ENCODE measurements at regions not wholly inside any gene's neighbourhood (a gene's known extent, or its start where the extent isn't known, plus 50 kb on each side); places are given as distances from the start of the nearest gene placed in this dataset.

DNA sequence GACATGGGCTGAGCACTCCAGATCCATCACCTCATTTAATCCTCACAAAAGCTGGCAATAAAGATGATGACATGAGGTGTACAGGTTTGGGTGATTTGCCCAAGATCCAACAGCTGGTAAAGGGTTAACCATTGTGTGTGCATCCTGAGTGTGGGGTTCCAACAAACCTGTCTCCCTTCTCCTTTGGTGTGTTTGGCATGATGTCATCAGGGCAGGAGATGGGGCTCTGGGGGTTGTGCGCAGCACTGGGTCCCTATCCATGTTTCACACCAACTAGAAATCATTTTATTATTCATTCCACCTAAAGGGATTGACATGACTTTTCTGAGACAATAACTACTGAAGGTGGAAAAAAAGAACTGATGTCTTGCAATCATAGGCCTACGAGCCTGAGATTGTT is 452.5 kb downstream of the SIPA1L2 start:
- 94 to 98% methylated on average over 2 of the region's 2 CpGs for WGBS, 2 donors
- TF ChIP-seq, protein P1, sequence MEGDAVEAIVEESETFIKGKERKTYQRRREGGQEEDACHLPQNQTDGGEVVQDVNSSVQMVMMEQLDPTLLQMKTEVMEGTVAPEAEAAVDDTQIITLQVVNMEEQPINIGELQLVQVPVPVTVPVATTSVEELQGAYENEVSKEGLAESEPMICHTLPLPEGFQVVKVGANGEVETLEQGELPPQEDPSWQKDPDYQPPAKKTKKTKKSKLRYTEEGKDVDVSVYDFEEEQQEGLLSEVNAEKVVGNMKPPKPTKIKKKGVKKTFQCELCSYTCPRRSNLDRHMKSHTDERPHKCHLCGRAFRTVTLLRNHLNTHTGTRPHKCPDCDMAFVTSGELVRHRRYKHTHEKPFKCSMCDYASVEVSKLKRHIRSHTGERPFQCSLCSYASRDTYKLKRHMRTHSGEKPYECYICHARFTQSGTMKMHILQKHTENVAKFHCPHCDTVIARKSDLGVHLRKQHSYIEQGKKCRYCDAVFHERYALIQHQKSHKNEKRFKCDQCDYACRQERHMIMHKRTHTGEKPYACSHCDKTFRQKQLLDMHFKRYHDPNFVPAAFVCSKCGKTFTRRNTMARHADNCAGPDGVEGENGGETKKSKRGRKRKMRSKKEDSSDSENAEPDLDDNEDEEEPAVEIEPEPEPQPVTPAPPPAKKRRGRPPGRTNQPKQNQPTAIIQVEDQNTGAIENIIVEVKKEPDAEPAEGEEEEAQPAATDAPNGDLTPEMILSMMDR (IDR thresholded peaks at IDR 0.05), result no peak

DNA sequence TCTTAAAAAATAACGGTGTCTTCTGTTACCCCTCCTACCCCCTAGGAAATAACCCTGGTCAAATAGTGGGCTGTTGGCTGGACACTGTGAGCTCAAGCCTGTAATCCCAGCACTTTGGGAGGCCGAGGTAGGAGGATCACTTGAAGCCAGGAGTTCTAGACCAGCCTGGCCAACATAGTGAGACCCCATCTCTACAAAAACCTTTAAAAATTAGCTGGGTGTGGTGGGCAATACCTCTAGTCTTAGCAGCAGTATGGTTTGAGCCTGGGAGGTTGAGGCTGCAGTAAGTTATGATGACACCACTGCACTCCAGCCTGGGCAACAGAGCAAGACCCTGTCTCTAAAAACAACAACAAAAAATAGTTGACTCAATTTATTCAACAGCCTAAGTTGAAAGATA is 453.7 kb downstream of the SIPA1L2 start:
- Histone ChIP-seq H3K4me3 (no peak overlapping the region), H3K27me3 (no peaks in the 10 kb centered on the region), H3K9me3 (no peaks in the 10 kb centered on the region), H3K4me1 (peaks cover 0 to 13% (median 0%) of the 10 kb centered on the region in 9 donors), H3K27ac (no peak overlapping the region), H3K36me3 (no peaks in the 10 kb centered on the region)
- TF ChIP-seq, protein P1 (IDR thresholded peaks at IDR 0.05), result no peak
- DNase-seq (no peak), ATAC-seq (no peak)
- WGBS, 2 donors, result 94 to 100% methylated on average over 2 of the region's 2 CpGs
- intact Hi-C loops (cut with DNase I), result no loop called here

More for the DNA sequence above, 452.5 kb downstream of the SIPA1L2 start:
- Histone ChIP-seq H3K4me3 (no peak overlapping the region), H3K9me3 (no peaks in the 10 kb centered on the region), H3K4me1 (peaks cover 0 to 13% (median 0%) of the 10 kb centered on the region in 9 donors), H3K27ac (no peak overlapping the region), H3K36me3 (no peaks in the 10 kb centered on the region), H3K27me3 (no peaks in the 10 kb centered on the region)
- ATAC-seq, result no peak
- intact Hi-C loops (cut with DNase I), result no loop called here
- no peak for DNase-seq

DNA sequence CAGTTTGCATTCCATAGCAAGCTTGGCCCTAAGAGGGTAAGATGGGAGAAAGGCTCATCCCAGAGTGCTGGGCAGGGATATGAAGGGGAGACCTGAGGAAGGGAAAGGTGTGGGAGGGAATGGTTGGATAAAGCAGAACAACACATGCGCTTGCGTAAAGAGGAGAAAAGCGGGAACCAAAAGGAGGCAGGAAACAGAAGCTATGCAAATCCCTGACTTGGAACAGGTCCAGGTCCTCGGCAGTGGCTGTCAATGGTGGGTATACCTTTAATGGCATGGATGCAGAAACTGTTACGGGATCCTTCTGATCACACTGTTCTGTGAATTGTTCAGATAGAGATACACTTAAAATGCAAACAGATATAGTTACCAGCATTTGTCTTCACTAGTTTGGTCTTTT is 455.6 kb downstream of the SIPA1L2 start:
- Histone ChIP-seq H3K27ac (no peak overlapping the region), H3K9me3 (no peaks in the 10 kb centered on the region), H3K4me1 (peaks cover 0 to 2% (median 0%) of the 10 kb centered on the region in 9 donors), H3K27me3 (no peaks in the 10 kb centered on the region), H3K36me3 (no peaks in the 10 kb centered on the region), H3K4me3 (no peak overlapping the region)
- 43 to 50% methylated on average over 5 of the region's 5 CpGs for WGBS, 2 donors
- TF ChIP-seq, protein P1 (IDR thresholded peaks at IDR 0.05), result no peak
- no peak for ATAC-seq
- no peak for DNase-seq
- intact Hi-C loops (cut with DNase I), result no loop called here

DNA sequence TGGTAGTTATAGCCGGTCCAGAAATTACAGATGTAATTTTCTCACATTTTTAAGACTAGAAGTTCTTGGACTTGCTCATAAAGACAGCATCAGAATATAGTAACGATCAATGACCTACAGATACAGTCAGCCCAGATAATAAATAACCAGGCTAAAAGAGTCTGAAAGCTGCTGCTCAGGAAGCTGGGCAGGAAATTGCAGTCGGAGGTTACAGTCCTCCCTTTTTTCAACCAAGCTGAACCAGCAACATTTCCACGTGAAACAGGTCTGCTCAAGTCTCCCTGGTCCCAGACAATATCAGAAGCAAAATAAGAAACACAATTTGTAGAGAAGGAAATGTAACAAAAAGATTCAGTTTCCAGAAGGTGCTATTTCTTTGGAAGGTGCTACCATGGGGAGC is 457.4 kb downstream of the SIPA1L2 start:
- 45 to 59% methylated on average over 4 of the region's 4 CpGs for WGBS, 2 donors
- ATAC-seq (no peak), DNase-seq (no peak)
- Histone ChIP-seq H3K27ac (no peak overlapping the region), H3K9me3 (no peaks in the 10 kb centered on the region), H3K4me1 (no peaks in the 10 kb centered on the region), H3K27me3 (no peaks in the 10 kb centered on the region), H3K4me3 (no peak overlapping the region), H3K36me3 (no peaks in the 10 kb centered on the region)
- intact Hi-C loops (cut with DNase I), result no loop called here
- TF ChIP-seq, protein P1 (IDR thresholded peaks at IDR 0.05), result no peak
